WTC11 (cell line): ENCODE measurements at regions not wholly inside any gene's neighbourhood (a gene's known extent, or its start where the extent isn't known, plus 50 kb on each side); places are given as distances from the start of the nearest gene placed in this dataset.

ENCODE experiments used
- ATAC-seq: fragments of 200-7000 bp; cut with Tn5 transposase; 2 replicates; pipeline ENCODE4 v1.10.0; 2021; ENCODE audit warnings: mild to moderate bottlenecking, moderate library complexity
- CTCF ChIA-PET: fragments of 300-600 bp; sonication (Branson Sonifier 250); formaldehyde crosslinking; loops from one replicate; lab custom pipeline; 2021; ENCODE audit warnings: antibody characterized with exemption; lab: Charles Lee
- POLR2A ChIA-PET: fragments of 350-600 bp; sonication (Branson Sonifier 250); formaldehyde crosslinking; loops from one replicate; lab custom pipeline; 2021; ENCODE audit warnings: antibody characterized with exemption; lab: Charles Lee
- DNase-seq: peaks from one replicate; pipeline ENCODE4 v3.0.0; 2021; ENCODE audit warnings: low spot score
- H3K27ac Mint-ChIP-seq: 2 replicates; pipeline ENCODE4 v1.8.0; 2021; ENCODE audit warnings: mixed read lengths
- H3K27me3 Mint-ChIP-seq: 2 replicates; pipeline ENCODE4 v1.8.0; 2021; ENCODE audit warnings: low read depth, mild to moderate bottlenecking, moderate library complexity, mixed read lengths
- H3K36me3 Mint-ChIP-seq: 2 replicates; pipeline ENCODE4 v1.8.0; 2021; ENCODE audit warnings: mixed read lengths
- H3K4me1 Mint-ChIP-seq: 2 replicates; pipeline ENCODE4 v1.8.0; 2022; ENCODE audit warnings: mixed read lengths
- H3K4me3 Mint-ChIP-seq: 2 replicates; pipeline ENCODE4 v1.8.0; 2021; ENCODE audit warnings: mild to moderate bottlenecking, moderate library complexity, mixed read lengths
- H3K9me3 Mint-ChIP-seq: 2 replicates; pipeline ENCODE4 v1.8.0; 2021; ENCODE audit warnings: mixed read lengths
- CREB1 ChIP-seq: sonication (generic); formaldehyde crosslinking; IDR thresholded peaks from 2 replicates; pipeline ENCODE4 v1.8.0; 2023; ENCODE audit warnings: mild to moderate bottlenecking, missing genetic modification reagents
- E2F1 ChIP-seq: sonication (generic); formaldehyde crosslinking; IDR thresholded peaks from 2 replicates; pipeline ENCODE4 v1.8.0; 2022; ENCODE audit warnings: mild to moderate bottlenecking, missing genetic modification reagents
- EMX1 ChIP-seq: fragments of 250-450 bp; sonication (Bioruptor Pico); IDR thresholded peaks from 2 replicates; pipeline ENCODE4 v1.8.0; 2021; ENCODE audit warnings: mild to moderate bottlenecking
- ESRRA ChIP-seq: sonication (generic); formaldehyde crosslinking; IDR thresholded peaks from 2 replicates; pipeline ENCODE4 v1.8.1; 2022; ENCODE audit warnings: mild to moderate bottlenecking, missing genetic modification reagents, borderline replicate concordance
- FOXJ3 ChIP-seq: sonication (generic); formaldehyde crosslinking; IDR thresholded peaks from 2 replicates; pipeline ENCODE4 v1.9.0; 2021; ENCODE audit warnings: missing genetic modification reagents, mild to moderate bottlenecking, borderline replicate concordance
- FOXK1 ChIP-seq: sonication (generic); formaldehyde crosslinking; IDR thresholded peaks from 2 replicates; pipeline ENCODE4 v1.8.0; 2022; ENCODE audit warnings: mild to moderate bottlenecking, moderate library complexity, missing genetic modification reagents
- GRHL2 ChIP-seq: fragments of 250-450 bp; sonication (Bioruptor Pico); IDR thresholded peaks from 2 replicates; pipeline ENCODE4 v1.8.0; 2022; ENCODE audit warnings: mild to moderate bottlenecking, moderate library complexity; ENCODE audit not compliant: insufficient replicate concordance, severe bottlenecking
- HMGA2 ChIP-seq: fragments of 250-450 bp; sonication (Bioruptor Pico); IDR thresholded peaks from 2 replicates; pipeline ENCODE4 v1.4.0; 2021; ENCODE audit warnings: mild to moderate bottlenecking, moderate library complexity
- MYBL2 ChIP-seq: sonication (generic); formaldehyde crosslinking; IDR thresholded peaks from 2 replicates; pipeline ENCODE4 v1.8.1; 2023; ENCODE audit warnings: mild to moderate bottlenecking, moderate library complexity, missing genetic modification reagents
- NFYB ChIP-seq: sonication (generic); formaldehyde crosslinking; conservative IDR thresholded peaks from 2 replicates; pipeline ENCODE4 v1.8.0; 2022; ENCODE audit warnings: low read depth, missing genetic modification reagents
- NR1H2 ChIP-seq: sonication (generic); formaldehyde crosslinking; IDR thresholded peaks from 2 replicates; pipeline ENCODE4 v1.9.0; 2021; ENCODE audit warnings: mild to moderate bottlenecking, moderate library complexity, missing genetic modification reagents
- PREB ChIP-seq: sonication (generic); formaldehyde crosslinking; IDR thresholded peaks from 2 replicates; pipeline ENCODE4 v1.8.1; 2022; ENCODE audit warnings: mild to moderate bottlenecking, missing genetic modification reagents, moderate library complexity, borderline replicate concordance
- SMAD3 ChIP-seq: sonication (generic); formaldehyde crosslinking; IDR thresholded peaks from 2 replicates; pipeline ENCODE4 v1.8.0; 2022; ENCODE audit warnings: missing genetic modification reagents, mild to moderate bottlenecking, borderline replicate concordance
- SOX15 ChIP-seq: fragments of 250-450 bp; sonication (Bioruptor Pico); IDR thresholded peaks from 2 replicates; pipeline ENCODE4 v1.9.0; 2021; ENCODE audit warnings: mild to moderate bottlenecking
- TCF7 ChIP-seq: sonication (generic); formaldehyde crosslinking; IDR thresholded peaks from 2 replicates; pipeline ENCODE4 v1.8.0; 2022; ENCODE audit warnings: mild to moderate bottlenecking, low read depth, missing genetic modification reagents, moderate library complexity
- TEAD4 ChIP-seq: sonication (generic); formaldehyde crosslinking; IDR thresholded peaks from 2 replicates; pipeline ENCODE4 v1.8.0; 2022; ENCODE audit warnings: mild to moderate bottlenecking, missing genetic modification reagents
- ZNF121 ChIP-seq: sonication (generic); formaldehyde crosslinking; IDR thresholded peaks from 2 replicates; pipeline ENCODE4 v1.8.0; 2023; ENCODE audit warnings: missing genetic modification reagents
- ZNF232 ChIP-seq: sonication (generic); formaldehyde crosslinking; IDR thresholded peaks from 2 replicates; pipeline ENCODE4 v1.8.0; 2022; ENCODE audit warnings: mild to moderate bottlenecking, missing genetic modification reagents
- ZNF263 ChIP-seq: sonication (generic); formaldehyde crosslinking; IDR thresholded peaks from 2 replicates; pipeline ENCODE4 v1.8.1; 2022; ENCODE audit warnings: low read depth, mild to moderate bottlenecking, moderate library complexity, missing genetic modification reagents
- TF ChIP-seq, protein P1 (sequence below): sonication (generic); formaldehyde crosslinking; conservative IDR thresholded peaks from 2 replicates; pipeline ENCODE4 v1.8.1; 2022; ENCODE audit warnings: mild to moderate bottlenecking, missing genetic modification reagents
- TF ChIP-seq, protein P2 (sequence below): sonication (generic); formaldehyde crosslinking; IDR thresholded peaks from 2 replicates; pipeline ENCODE4 v1.8.1; 2023; ENCODE audit warnings: mild to moderate bottlenecking, missing genetic modification reagents
- TF ChIP-seq, protein P3 (sequence below): sonication (generic); formaldehyde crosslinking; IDR thresholded peaks from 2 replicates; pipeline ENCODE4 v1.8.1; 2022; ENCODE audit warnings: low read depth, missing genetic modification reagents, borderline replicate concordance

DNA sequence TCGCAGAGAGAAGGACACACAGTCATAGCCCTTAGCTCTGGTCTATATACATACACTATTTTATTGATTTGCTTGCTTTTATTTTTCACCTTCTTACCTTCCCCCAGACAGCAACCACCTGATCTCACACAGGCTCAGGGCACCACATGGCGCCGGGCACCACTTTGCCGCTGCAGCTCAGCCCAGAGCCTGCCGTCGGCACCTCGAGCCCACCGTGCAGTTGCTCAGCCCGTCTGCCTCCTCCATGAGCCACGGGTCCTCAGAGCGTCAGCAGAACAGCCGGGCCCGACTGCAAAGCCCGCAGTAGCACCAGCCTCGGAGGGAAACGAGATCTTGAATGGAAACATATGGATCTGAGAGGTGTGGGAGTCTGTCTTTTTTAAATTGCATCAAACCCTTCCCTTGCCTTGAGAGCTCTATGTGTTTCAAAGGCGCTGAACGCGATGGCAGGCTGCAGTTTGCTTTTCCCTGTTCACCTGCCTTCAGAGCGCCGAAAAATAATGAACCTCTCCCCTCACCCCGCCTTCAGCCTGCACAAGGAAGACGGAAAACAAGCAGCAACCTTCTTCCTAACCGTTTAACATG, 505.4 kb downstream of the MN1 start:
- POLR2A ChIA-PET, result no interaction called here
- Mint-ChIP-seq H3K4me1 (peaks cover 57% of the 10 kb centered on the region), H3K36me3 (no peaks in the 10 kb centered on the region), H3K27ac (no peak overlapping the region), H3K9me3 (no peaks in the 10 kb centered on the region), H3K27me3 (peaks cover 8% of the 10 kb centered on the region), H3K4me3 (no peak overlapping the region)
- no peak for TF ChIP-seq ESRRA (CRISPR knock-in tag)
- TF ChIP-seq NFYB, result no peak
- no peak for TF ChIP-seq CREB1 (CRISPR knock-in tag)
- no peak for TF ChIP-seq FOXJ3
- no peak for TF ChIP-seq MYBL2 (CRISPR knock-in tag)
- DNase-seq (no peak), ATAC-seq (no peak)
- CTCF ChIA-PET, result no interaction called here

DNA sequence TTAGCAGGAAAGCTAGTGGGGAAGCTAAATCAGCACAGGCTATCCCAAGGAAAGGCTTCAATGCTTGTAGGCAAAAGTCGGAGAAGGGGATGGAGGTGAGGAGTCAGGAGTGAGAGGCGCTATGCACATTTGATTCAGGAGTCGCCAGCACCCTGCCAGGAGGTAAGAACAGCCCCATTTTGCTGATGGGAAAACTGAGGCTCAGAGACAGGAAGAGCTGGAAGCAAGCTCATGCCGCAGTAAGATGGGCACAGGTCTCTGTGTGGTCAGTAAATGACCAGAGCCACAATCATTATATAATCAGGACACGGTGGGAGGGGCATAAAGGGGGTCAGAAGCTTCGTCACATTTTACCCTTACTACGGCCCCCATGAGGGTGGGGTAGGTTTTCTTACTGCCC, 504.4 kb downstream of the MN1 start:
- ATAC-seq (no peak), DNase-seq (no peak)
- ChIA-PET POLR2A (no interaction called here), CTCF (no interaction called here)
- Mint-ChIP-seq H3K27me3 (peaks cover 8% of the 10 kb centered on the region), H3K27ac (no peak overlapping the region), H3K4me1 (peaks cover 57% of the 10 kb centered on the region), H3K4me3 (no peak overlapping the region), H3K36me3 (no peaks in the 10 kb centered on the region), H3K9me3 (no peaks in the 10 kb centered on the region)
- TF ChIP-seq PREB (CRISPR knock-in tag) (no peak), GRHL2 (CRISPR knock-in tag) (no peak), SOX15 (CRISPR knock-in tag) (no peak), TCF7 (CRISPR knock-in tag) (no peak), TEAD4 (CRISPR knock-in tag) (no peak), NR1H2 (CRISPR knock-in tag) (no peak), HMGA2 (CRISPR knock-in tag) (no peak), EMX1 (CRISPR knock-in tag) (no peak), SMAD3 (CRISPR knock-in tag) (no peak), ESRRA (CRISPR knock-in tag) (no peak), ZNF263 (CRISPR knock-in tag) (no peak), ZNF121 (CRISPR knock-in tag) (no peak), ZNF232 (no peak), FOXK1 (CRISPR knock-in tag) (no peak), E2F1 (CRISPR knock-in tag) (no peak)
- TF ChIP-seq, protein P1, sequence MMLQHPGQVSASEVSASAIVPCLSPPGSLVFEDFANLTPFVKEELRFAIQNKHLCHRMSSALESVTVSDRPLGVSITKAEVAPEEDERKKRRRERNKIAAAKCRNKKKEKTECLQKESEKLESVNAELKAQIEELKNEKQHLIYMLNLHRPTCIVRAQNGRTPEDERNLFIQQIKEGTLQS, result no peak
- TF ChIP-seq, protein P2, sequence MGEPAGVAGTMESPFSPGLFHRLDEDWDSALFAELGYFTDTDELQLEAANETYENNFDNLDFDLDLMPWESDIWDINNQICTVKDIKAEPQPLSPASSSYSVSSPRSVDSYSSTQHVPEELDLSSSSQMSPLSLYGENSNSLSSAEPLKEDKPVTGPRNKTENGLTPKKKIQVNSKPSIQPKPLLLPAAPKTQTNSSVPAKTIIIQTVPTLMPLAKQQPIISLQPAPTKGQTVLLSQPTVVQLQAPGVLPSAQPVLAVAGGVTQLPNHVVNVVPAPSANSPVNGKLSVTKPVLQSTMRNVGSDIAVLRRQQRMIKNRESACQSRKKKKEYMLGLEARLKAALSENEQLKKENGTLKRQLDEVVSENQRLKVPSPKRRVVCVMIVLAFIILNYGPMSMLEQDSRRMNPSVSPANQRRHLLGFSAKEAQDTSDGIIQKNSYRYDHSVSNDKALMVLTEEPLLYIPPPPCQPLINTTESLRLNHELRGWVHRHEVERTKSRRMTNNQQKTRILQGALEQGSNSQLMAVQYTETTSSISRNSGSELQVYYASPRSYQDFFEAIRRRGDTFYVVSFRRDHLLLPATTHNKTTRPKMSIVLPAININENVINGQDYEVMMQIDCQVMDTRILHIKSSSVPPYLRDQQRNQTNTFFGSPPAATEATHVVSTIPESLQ (CRISPR knock-in tag), result no peak
- TF ChIP-seq, protein P3, sequence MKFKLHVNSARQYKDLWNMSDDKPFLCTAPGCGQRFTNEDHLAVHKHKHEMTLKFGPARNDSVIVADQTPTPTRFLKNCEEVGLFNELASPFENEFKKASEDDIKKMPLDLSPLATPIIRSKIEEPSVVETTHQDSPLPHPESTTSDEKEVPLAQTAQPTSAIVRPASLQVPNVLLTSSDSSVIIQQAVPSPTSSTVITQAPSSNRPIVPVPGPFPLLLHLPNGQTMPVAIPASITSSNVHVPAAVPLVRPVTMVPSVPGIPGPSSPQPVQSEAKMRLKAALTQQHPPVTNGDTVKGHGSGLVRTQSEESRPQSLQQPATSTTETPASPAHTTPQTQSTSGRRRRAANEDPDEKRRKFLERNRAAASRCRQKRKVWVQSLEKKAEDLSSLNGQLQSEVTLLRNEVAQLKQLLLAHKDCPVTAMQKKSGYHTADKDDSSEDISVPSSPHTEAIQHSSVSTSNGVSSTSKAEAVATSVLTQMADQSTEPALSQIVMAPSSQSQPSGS, result no peak
